NCI-H2196 (cell line): ENCODE measurements at regions not wholly inside any gene's neighbourhood (a gene's known extent, or its start where the extent isn't known, plus 50 kb on each side); places are given as distances from the start of the nearest gene placed in this dataset.
"Not testable (repeated sequence)": the region's sequence is repeated elsewhere in the genome, so short reads cannot be mapped to it uniquely, and the experiment has no call there.

Experiments
- DNase-seq: peaks from one replicate; lab custom pipeline; 2025; ENCODE audit not compliant: unreplicated experiment; lab: John Stamatoyannopoulos, UW

DNA sequence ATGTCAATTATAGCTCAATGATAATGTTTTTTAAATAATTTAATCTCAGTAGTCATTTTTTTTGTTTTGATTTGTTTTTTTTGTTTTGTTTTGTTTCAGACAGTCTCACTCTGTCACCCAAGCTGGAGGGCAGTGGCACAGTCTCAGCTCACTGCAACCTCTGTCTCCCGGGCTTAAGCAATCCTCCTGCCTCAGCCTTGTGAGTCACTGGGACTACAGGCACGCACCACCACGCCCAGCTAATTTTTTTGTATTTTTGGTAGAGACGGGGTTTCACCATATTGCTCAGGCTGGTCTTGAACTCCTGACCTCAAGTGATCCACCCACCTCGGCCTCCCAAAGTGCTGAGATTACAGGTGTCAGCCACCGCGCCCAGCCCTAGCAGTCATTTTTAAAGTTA is 60.6 kb upstream of the RTL6 start:
- DNase-seq, result not testable (repeated sequence)

DNA sequence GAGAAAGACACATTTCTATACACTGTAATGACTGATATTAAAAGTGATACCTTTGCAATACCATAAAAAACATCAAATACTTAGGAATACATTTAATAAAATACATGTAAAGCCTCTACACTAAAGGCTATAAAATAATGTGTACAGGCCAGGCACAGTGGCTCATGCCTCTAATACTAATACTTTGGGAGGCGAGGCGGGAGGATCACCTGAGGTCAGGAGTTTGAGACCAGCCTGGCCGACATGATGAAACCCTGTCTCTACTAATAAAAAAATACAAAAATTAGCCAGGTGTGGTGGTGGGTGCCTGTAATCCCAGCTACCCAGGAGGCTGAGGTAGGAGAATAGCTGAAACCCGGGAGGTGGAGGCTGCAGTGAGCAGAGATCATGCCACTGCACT is 59.8 kb upstream of the RTL6 start:
- not testable (repeated sequence) for DNase-seq

DNA sequence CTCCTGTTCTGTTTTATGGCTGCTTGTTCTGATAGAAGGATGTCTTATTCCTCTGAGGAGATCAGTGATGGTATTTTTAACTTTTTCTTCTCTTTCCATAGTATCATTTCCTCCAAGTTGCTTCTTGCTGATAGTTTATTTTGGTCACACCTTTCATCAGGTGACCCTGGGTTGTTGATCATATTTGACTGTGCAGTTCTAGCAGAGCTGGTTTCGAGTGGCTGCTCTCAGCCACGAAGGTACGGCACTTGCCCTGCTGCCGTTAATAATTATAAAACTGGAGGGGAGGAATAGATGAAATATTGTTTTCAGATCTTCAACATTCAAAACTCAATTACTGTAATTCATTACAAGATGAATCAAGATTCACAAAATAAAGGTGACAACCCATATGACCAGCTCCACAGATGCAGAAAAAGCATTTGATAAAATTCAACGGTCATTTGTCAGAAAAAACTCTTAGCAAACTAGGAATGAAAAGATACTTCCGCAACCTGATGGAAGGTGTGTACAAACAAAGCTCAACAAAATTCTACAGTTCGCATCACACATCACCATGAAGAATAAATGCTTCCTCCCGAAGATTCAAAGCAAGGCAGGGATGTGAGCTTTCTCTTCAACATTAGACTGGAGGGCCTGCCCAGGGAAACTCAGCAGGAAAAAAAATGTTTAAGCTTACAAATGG is 59.2 kb upstream of the RTL6 start:
- DNase-seq, result no peak

DNA sequence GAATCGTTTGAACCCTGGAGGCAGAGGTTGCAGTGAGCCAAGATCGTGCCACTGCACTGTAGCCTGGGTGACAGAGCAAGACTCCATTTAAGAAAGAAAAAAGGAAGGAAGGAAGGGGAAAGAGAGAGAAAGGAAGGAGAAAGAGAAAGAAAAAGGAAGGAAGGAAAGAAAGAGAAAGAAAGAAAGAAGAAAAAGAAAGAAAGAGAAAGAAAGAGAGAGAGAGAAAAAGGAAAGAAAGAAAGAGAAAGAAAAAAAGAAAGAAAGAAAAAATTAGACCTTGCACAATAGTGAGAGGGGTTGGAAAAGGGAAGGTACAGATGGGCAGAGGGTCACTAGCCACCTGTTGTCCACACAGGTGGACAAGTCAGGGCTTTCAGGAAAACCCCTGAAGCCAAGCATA is 57.6 kb upstream of the RTL6 start:
- no peak for DNase-seq

DNA sequence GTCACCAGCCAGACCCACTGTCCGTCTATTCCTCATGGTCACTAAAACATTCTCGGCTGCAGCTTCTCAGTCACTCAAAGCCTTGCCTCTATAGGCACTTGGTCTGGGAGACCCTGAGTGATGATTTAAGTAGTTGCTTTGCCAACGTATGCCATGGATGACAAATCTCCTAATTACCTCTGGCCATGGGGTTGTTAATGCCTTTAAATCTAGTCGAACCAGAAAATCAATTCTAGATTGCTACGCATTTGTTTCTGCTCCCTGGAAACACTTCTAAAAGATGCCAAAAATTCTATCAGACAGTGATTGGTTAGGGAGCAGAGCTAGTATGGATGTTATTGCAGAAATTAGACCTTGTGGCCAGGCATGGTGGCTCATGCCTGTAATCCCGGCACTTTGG is 57.0 kb upstream of the RTL6 start:
- no peak for DNase-seq

DNA sequence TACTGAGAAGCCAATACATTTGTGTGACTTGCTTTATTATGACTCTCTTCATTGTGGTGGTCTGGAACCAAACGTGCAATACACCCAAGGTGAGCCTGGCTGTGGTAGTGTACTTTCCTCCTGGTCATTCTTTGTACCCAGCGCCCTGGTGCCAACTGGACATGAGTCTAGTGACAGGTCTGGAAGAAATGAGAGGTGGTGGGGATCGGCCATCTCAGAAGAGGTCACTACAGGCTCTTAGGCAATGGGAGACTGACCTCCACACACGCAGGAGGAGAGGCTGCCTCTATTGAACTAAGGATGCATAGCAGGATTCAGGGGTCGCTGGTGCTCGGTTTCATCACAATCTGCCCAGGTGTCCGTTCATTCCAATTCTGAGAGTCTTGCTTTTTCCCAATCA is 56.4 kb upstream of the RTL6 start:
- DNase-seq, result no peak

DNA sequence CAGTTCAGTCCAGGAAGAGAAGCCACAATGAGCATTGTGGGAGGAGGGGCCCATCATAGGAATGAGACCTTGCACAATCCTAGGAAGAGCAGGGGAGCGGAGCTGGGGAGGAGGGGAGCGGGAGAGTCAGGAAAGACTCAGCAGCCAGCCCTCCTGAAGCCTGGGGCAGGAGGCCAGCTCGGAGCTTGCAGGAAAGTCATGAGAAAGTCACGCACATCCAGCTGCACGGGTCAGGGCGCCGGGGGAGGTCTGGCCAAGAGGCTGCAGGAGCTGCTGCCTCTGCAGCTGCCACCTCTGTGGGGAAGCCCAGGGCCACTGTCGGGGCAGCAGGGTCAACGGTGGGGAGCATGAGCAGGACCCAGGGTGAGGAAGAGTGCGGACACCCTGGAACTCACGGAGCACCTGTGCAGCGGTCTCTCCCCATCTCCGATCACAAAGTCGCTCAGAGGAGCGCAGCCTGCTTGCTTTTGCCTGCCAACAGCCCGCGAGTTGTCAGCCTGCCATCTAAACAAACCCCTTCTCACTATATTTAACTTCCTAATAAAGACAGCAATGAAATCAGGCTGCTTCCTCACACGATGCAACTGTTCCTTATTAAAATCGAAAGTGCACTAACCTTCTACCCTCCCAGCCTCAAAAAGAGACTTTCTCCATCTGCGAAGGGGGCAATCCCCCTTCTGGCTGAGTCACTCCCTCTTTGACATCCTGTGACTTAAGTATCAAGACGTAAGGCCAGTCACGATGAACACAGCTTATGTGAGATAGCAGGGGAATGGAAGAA is 52.9 kb upstream of the RTL6 start:
- peak; percentile 68 for DNase-seq

DNA sequence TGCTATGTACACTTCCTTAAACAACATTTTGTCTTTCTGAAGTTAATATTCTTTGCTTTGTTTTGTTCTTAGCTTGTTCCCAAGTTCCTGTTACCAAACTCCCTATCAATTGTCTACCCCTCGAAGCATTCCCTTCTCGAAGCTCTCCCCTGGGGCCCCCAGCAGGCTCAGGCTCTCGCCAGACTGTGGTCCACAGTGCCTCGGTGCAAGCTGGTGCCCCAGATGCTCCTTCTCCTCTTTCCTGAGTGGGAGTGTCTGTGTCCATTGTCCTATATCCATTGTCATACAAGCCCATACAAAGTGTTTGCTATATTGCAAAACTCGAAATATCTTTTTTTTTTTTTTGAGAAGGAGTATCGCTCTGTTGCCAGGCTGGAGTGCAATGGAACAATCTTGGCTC is 51.7 kb upstream of the RTL6 start:
- no peak for DNase-seq

DNA sequence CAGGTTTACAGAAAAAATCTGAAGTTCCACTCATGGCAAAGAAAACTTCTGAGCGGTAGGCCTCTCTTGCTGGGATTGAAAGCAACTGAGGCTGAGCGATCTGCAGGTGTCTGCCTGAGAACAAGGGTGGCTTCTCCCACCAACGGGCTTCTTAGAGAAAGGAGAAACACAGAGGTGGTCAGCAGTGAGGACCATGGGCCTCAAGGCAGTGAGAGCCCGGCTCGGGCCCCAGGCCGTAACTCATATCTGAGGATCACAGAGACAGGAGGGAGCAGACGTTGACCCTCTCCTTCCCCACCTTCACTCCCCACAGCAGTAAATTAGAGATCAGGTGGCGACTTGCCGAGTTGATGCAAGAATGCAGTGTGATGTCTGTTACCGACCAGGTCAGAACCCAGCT is 50.9 kb upstream of the RTL6 start:
- no peak for DNase-seq
